ENCODE measurements at regions not wholly inside any gene's neighbourhood (a gene's known extent, or its start where the extent isn't known, plus 50 kb on each side); places are given as distances from the start of the nearest gene placed in this dataset.

- H3K9me3 Mint-ChIP-seq = no peaks in the 10 kb centered on the region
- no peak for TF ChIP-seq CTCF (IDR thresholded peaks at IDR 0.05; ENCODE audit: unreplicated experiment in 3 of 3)
- H3K27me3 Mint-ChIP-seq (ENCODE audit: low read depth) = peaks cover 10% of the 10 kb centered on the region
- H3K27ac Mint-ChIP-seq = peak overlapping the region in 1 of 3 experiments; percentile 67
- H3K36me3 Mint-ChIP-seq (ENCODE audit: low read depth) = peaks cover 25% of the 10 kb centered on the region
- no peak overlapping the region for H3K4me3 Mint-ChIP-seq
- peaks cover 36% of the 10 kb centered on the region for H3K4me1 Mint-ChIP-seq
Measured at GRCh38 chr2:120954939-120955338, 219.3 kb downstream of the GLI2 start.

GRCh38 chr2:120955427-120955826, 219.8 kb downstream of the GLI2 start:
- Mint-ChIP-seq H3K27me3 (ENCODE audit: low read depth) (peaks cover 10% of the 10 kb centered on the region), H3K36me3 (ENCODE audit: low read depth) (peaks cover 25% of the 10 kb centered on the region), H3K9me3 (no peaks in the 10 kb centered on the region), H3K27ac (no peak overlapping the region), H3K4me3 (no peak overlapping the region), H3K4me1 (peaks cover 37% of the 10 kb centered on the region)
- no peak for TF ChIP-seq CTCF (IDR thresholded peaks at IDR 0.05; ENCODE audit: unreplicated experiment in 3 of 3)

- no peak overlapping the region for H3K4me3 Mint-ChIP-seq
- peaks cover 40% of the 10 kb centered on the region for H3K4me1 Mint-ChIP-seq
- no peak for TF ChIP-seq CTCF (IDR thresholded peaks at IDR 0.05; ENCODE audit: unreplicated experiment in 3 of 3)
- peaks cover 21% of the 10 kb centered on the region for H3K36me3 Mint-ChIP-seq (ENCODE audit: low read depth)
- peak overlapping the region in 1 of 3 experiments; percentile 9 for H3K27ac Mint-ChIP-seq
- H3K9me3 Mint-ChIP-seq = no peaks in the 10 kb centered on the region
- H3K27me3 Mint-ChIP-seq (ENCODE audit: low read depth) = peaks cover 10% of the 10 kb centered on the region
Measured at GRCh38 chr2:120956486-120957156, 221.0 kb downstream of the GLI2 start.

GRCh38 chr2:120957905-120958304, 222.2 kb downstream of the GLI2 start:
- Mint-ChIP-seq H3K27me3 (ENCODE audit: low read depth) (peaks cover 8% of the 10 kb centered on the region), H3K36me3 (ENCODE audit: low read depth) (peaks cover 19% of the 10 kb centered on the region), H3K27ac (peak overlapping the region in 1 of 3 experiments; percentile 83), H3K4me3 (no peak overlapping the region), H3K4me1 (peaks cover 45% of the 10 kb centered on the region), H3K9me3 (no peaks in the 10 kb centered on the region)
- no peak for TF ChIP-seq CTCF (IDR thresholded peaks at IDR 0.05; ENCODE audit: unreplicated experiment in 3 of 3)

GRCh38 chr2:120958623-120959366, 223.1 kb downstream of the GLI2 start:
- no peak for TF ChIP-seq CTCF (IDR thresholded peaks at IDR 0.05; ENCODE audit: unreplicated experiment in 3 of 3)
- Mint-ChIP-seq H3K4me1 (peaks cover 42% of the 10 kb centered on the region), H3K36me3 (ENCODE audit: low read depth) (peaks cover 12% of the 10 kb centered on the region), H3K9me3 (no peaks in the 10 kb centered on the region), H3K4me3 (no peak overlapping the region), H3K27me3 (ENCODE audit: low read depth) (peaks cover 5% of the 10 kb centered on the region), H3K27ac (peak overlapping the region in 1 of 3 experiments; percentile 83)

Data from nephron (organoid).